ENCODE measurements at regions not wholly inside any gene's neighbourhood (a gene's known extent, or its start where the extent isn't known, plus 50 kb on each side); places are given as distances from the start of the nearest gene placed in this dataset.
A peak's percentile ranks its signal among the peaks of the same experiment; 100 is the strongest.

- Histone ChIP-seq H3K9me3 (ENCODE audit: insufficient read depth in 2 of 2, low read depth in 1 of 2, low read length in 1 of 2) (no peaks in the 10 kb centered on the region), H3K23me2 (ENCODE audit: low read depth, low read length) (no peaks in the 10 kb centered on the region), H3K4me3 (ENCODE audit: extremely low read depth in 1 of 4, insufficient read depth in 2 of 4, low read depth in 3 of 4, low read length in 4 of 4) (no peak overlapping the region), H3K79me1 (ENCODE audit: low read depth, low read length) (no peaks in the 10 kb centered on the region), H3K4me2 (ENCODE audit: insufficient read depth in 1 of 2, low read depth in 2 of 2, low read length in 2 of 2) (no peak overlapping the region), H3K79me2 (ENCODE audit: control insufficient read depth in 1 of 2, insufficient read depth in 2 of 2, low read length in 2 of 2) (no peaks in the 10 kb centered on the region), H3K27me3 (replicated peaks in 1 of 4; ENCODE audit: control insufficient read depth in 3 of 4, extremely low read depth in 1 of 4, insufficient read depth in 3 of 4, low read length in 3 of 4) (no peaks in the 10 kb centered on the region), H2AK5ac (ENCODE audit: low read depth, low read length) (no peak overlapping the region), H3K14ac (ENCODE audit: insufficient read length) (no peak overlapping the region), H2BK20ac (ENCODE audit: low read length) (no peak overlapping the region), H4K5ac (ENCODE audit: insufficient read length, low read depth, low read length) (no peak overlapping the region), H2BK120ac (replicated peaks; ENCODE audit: low read depth, low read length) (no peak overlapping the region), H4K20me1 (replicated peaks in 1 of 2; ENCODE audit: control insufficient read depth in 1 of 2, insufficient read depth in 2 of 2, low read length in 2 of 2) (no peaks in the 10 kb centered on the region), H3K27ac (ENCODE audit: low read depth, low read length) (no peak overlapping the region), H4K91ac (replicated peaks; ENCODE audit: insufficient read length, low read length) (no peak overlapping the region), H3K18ac (ENCODE audit: extremely low read depth, low read length) (no peak overlapping the region), H3K4ac (replicated peaks; ENCODE audit: insufficient read length, low read depth, low read length) (no peak overlapping the region), H3K23ac (ENCODE audit: insufficient read length) (no peak overlapping the region), H2BK15ac (ENCODE audit: low read length) (no peak overlapping the region), H4K8ac (ENCODE audit: extremely low read depth, insufficient read depth, low read length) (peak overlapping the region; percentile 78), H3K36me3 (ENCODE audit: control insufficient read depth in 2 of 4, insufficient read depth in 4 of 4, low read length in 3 of 4) (no peaks in the 10 kb centered on the region), H2AFZ (ENCODE audit: low read length) (no peak overlapping the region; the same call in 1 of the 2 replicates), H3K9ac (replicated peaks in 1 of 4; ENCODE audit: extremely low read depth in 1 of 4, low read depth in 3 of 4, low read length in 3 of 4) (no peak overlapping the region), H2BK12ac (ENCODE audit: low read depth, low read length) (no peak overlapping the region), H2BK5ac (ENCODE audit: low read depth, low read length) (no peak overlapping the region), H3K4me1 (replicated peaks in 1 of 4; ENCODE audit: control insufficient read depth in 3 of 4, insufficient read depth in 4 of 4, low read length in 3 of 4) (peaks cover 0 to 3% (median 0%) of the 10 kb centered on the region in 4 experiments; a peak in 2 of 7 replicates), H3K56ac (replicated peaks; ENCODE audit: insufficient read length, low read depth, low read length) (no peak overlapping the region)
- 75% methylated on average over 12 of the region's 12 CpGs; no CpG with 5 or more reads in 1 of the 2 experiments for WGBS, 2 experiments (ENCODE audit: extremely low coverage in 1 of 2, insufficient coverage in 1 of 2, insufficient read length in 1 of 2, insufficient replicate concordance in 2 of 2, low coverage in 1 of 2, low lambda C conversion rate in 2 of 2, missing lambda C conversion rate in 1 of 2)
- DNase-seq (ENCODE audit: low read depth in 1 of 2, low spot score in 2 of 2) = peak in 1 of 2 experiments; percentile 49
- ChIA-PET POLR2A (ENCODE audit: partially characterized antibody) (no interaction called here), CTCF (ENCODE audit: partially characterized antibody) (interaction anchor here (1.1 kb wide), 2 partner anchors 65 to 968 kb away, joined by 3 read pairs; no protein-coding TSS in a partner anchor)
- no peak for FAIRE-seq
- TF ChIP-seq SRF (IDR thresholded peaks at IDR 0.05; ENCODE audit: low read depth, low read length) (no peak), TCF12 (IDR thresholded peaks at IDR 0.05; ENCODE audit: low read depth, low read length) (no peak), SIRT6 (IDR thresholded peaks at IDR 0.05; ENCODE audit: low read length) (no peak), MAFK (IDR thresholded peaks at IDR 0.05; ENCODE audit: low read depth, low read length) (no peak), RAD21 (IDR thresholded peaks at IDR 0.05 in 1 of 2, conservative IDR thresholded peaks at IDR 0.05 in 1 of 2; ENCODE audit: low read depth in 2 of 2, low read length in 2 of 2) (peak; percentile 15 to 16; a peak in 2 of 4 replicates)
- TF ChIP-seq, protein P1, sequence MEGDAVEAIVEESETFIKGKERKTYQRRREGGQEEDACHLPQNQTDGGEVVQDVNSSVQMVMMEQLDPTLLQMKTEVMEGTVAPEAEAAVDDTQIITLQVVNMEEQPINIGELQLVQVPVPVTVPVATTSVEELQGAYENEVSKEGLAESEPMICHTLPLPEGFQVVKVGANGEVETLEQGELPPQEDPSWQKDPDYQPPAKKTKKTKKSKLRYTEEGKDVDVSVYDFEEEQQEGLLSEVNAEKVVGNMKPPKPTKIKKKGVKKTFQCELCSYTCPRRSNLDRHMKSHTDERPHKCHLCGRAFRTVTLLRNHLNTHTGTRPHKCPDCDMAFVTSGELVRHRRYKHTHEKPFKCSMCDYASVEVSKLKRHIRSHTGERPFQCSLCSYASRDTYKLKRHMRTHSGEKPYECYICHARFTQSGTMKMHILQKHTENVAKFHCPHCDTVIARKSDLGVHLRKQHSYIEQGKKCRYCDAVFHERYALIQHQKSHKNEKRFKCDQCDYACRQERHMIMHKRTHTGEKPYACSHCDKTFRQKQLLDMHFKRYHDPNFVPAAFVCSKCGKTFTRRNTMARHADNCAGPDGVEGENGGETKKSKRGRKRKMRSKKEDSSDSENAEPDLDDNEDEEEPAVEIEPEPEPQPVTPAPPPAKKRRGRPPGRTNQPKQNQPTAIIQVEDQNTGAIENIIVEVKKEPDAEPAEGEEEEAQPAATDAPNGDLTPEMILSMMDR (IDR thresholded peaks at IDR 0.05; ENCODE audit: control extremely low read depth in 1 of 3, insufficient read depth in 1 of 3, low read depth in 1 of 3, low read length in 3 of 3) = peak; percentile 18 to 27 (median 25)
Measured at GRCh38 chr17:72053449-72053848, 67.4 kb upstream of the SOX9 start.
